NCI-H460 (cell line): ENCODE measurements at regions not wholly inside any gene's neighbourhood (a gene's known extent, or its start where the extent isn't known, plus 50 kb on each side); places are given as distances from the start of the nearest gene placed in this dataset.

Experiments
- DNase-seq: peaks from one replicate; pipeline ENCODE4 v3.0.0-alpha.2; 2016; ENCODE audit warnings: low read depth; ENCODE audit errors: extremely low read depth

DNA sequence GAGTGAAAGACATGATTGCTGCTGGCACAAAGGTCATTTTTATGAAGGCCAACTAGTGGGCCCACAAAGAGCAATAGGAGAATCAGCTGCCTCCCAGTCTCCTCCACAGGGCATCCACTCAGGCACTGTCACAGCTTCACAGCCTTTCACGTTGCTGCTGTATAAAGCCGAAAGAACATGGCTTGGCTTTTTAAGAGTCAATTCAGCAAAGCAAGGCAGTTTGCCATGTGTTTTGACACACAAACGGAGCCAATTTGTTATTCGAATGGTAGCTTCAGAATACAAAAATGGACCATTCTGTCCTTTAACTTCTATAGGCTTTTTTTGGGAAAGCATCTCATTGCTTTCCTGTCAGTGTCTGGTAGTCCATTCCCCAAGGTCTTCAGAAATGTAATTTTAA, 283.4 kb upstream of the PARD3B start:
- DNase-seq: no peak

DNA sequence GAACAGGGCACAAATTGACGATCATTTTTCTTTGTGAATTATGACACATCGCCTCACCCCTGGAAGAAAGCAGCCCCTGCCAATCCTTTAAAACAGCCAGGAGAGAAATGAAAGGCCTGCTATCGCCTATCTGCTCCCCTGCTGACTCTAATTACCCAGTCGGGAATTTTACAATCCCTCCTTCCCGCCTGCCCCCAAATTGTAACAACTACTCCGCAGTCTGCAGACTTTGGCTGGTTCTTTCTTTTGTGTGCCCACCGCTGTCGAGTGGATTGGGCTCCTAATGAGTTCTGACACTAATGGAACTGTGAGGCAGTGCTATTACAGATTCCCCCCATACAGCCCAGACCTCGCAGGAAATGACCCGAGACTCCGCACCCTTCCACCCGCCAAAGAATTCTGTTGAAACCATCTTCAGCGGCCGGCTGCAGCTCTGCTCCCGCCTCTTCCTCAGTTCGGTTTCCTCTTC, 281.2 kb upstream of the PARD3B start:
- DNase-seq: no peak

DNA sequence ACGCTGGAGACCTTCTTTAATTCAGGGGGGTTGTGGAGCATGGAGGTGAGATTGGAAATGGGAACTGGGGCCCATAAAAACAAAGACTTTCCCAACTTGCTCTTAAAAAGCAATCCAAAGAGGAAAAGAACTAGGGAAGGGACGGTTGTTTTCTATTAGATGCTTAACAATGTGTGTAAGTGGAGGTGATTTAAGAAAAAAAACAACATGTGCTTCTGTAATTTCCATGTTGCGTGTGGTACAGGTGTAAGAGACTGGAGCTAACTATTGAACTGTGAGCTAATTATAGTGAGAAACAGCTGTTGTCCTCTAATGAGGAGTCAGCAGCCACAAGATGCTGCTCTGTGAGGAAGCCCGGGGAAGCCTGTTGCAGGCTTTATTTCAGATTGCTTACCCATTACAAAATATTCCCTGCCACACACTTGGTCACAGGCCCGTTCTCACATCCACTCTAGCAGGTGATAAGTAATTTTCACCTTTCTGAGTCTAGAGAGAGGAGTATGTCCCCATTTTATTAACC, 280.6 kb upstream of the PARD3B start:
- no peak for DNase-seq

DNA sequence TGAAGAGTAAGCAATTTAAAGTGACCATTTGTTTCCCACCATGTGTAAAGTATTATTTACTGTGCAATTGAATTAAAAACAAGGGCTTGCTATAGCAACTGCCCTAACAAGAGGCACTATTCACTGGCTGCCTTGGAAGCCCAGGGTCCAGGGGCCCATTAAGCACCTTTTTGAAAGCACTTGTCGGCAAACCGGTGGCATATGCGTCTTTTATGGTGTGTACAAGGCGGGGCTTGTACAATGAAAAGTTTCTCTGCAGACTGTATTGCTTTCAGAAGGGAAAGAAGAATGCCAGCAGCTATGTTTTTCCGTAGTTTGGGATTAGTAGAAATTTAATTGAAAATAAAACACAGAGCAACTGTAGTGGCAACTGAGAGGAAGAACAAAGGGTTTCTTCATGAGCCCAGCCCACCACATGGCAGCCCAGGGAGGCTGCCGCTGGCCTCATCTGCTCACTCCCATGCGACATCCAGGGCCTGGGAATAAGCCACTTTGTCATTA, 279.5 kb upstream of the PARD3B start:
- DNase-seq: no peak

DNA sequence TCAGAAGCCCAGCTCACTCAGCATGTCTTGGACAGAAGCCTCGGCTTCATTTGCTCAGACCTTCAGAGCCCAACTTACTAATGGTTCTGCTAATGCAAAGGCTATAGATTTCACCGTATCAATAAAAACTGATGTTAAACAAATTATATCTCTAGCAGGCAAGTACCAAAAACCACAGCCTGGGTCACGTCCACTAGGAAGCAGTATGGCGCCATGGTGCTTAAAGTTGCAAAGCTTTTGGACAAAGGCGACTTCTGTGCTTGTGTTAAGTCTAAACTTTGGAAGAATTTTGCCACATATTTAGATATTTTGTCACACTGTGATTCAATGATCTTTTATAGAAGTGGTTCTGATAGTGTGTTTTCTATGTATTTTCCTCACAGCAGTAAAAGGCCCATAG, 276.8 kb upstream of the PARD3B start:
- DNase-seq: no peak

DNA sequence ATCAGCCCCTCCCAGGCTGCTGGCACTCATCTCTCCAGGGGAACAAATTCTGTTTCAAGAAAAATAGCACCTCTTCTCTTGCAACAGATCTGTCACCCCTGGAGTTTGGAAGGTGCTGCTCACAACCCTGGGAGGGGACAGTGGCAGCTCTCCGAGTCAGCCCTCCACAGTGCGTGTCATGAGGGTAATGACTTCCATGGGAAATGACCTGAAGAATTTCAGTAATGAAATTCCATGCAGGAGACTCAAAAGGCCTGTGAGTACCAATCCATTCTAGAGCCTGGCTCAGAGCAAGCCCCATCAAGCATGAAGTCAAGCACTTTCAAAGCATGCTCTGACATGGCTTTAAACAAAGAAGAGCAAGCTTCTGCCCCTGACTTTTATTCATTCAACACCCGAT, 276.3 kb upstream of the PARD3B start:
- DNase-seq: no peak

DNA sequence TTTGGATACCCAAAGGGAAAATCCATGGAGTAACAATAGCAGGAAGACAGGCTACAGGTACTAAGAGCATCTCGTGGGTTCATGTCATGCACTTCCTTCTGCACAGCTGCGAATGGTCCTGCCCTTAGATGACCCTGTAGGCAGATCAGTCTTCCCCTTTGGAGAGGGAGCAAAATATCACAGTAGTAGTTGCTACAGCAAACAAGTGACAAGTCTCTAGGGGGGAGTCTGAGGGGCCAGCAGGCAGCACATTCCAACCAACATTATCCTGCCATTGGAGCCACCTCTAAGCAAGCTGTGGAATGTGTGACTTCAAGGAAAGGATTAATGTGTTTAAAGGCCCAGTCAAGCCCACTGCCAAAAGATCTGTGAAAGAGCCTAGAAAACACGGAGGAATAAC, 273.2 kb upstream of the PARD3B start:
- no peak for DNase-seq

DNA sequence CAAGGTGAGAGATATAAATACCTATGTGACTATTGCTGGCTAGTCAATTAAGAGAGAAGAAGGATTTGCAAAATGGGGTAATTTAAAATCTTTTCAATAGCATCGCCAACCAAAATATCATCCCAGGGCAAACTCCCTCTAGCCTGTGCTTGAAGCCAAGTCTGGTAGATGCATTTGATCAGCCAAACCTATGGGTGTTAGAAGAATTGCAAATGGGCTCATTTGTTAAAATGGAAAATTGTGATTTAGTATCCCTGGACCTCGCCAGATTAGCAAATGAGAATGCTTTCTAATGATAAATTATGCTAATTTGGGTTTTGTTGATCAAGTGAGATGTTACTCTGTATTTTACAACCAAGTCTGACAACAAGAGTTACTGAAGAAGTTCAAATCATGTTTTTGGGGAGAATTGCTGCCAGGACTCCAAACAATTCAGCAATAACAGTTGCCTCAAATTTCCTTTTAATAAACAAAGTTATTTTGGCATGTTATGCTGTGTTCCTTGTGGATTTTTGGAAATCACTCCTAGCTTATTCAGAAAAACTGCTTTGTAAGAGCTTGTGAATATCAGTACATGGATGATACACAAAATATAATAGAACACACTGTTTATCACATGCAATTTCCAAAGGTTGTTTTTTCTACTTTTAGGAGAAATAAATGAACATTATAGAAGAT, 272.5 kb upstream of the PARD3B start:
- DNase-seq: no peak

DNA sequence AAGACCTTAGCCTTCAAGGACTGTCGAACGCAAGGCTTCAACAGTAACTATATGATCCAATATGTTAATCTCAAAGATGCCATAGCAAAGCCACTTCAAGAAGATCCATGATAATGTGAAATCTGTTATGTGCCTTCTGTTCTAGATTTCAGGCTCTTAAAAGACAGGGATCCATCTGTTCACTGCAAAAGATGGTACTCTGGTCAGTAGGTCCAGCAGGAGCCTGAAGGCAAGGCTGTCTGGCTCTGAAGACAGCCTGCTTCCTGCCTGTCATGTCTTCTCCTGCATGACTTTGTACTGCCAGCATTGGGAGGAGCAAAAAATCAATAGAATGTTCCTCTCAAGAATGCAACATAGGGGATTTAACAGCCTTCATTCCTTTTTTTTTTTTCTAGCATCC, 270.8 kb upstream of the PARD3B start:
- DNase-seq: no peak

DNA sequence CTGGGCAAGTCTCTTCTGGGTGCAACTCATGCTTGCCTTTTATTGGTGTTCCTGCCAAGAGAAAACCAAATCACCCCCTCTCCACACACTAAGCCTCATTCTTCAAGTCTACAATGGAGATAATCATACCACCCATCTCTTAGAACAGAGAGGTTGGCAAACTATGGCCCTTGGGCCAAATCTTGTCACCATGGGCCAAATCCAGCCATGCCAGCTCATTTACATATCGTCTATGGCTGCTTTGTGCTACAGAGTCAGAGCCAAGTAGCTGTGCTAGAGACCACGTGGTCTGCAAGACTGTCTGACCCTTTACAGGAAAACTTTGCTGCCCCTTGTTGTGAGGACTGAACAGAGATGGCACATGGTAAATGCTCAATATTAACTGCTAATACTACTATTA, 270.3 kb upstream of the PARD3B start:
- DNase-seq: no peak

DNA sequence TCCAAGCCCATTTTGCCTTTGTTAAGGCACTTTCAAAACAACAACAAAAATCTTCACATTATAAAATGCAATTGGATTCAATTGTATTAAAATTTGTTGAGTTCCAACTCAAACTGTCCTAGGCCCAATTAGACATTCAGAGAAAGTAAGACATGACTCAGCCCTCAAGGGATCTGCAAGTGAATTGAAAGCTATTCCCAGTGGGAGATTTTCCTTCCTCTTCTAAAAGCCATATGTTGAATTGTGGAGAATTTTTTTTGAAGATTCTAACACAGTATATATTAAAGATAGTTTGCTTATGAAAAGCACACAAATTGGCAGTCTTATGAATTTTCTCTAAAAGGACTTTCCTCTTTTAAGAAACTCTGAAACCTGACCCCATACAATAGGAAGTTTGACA, 268.0 kb upstream of the PARD3B start:
- DNase-seq: no peak

DNA sequence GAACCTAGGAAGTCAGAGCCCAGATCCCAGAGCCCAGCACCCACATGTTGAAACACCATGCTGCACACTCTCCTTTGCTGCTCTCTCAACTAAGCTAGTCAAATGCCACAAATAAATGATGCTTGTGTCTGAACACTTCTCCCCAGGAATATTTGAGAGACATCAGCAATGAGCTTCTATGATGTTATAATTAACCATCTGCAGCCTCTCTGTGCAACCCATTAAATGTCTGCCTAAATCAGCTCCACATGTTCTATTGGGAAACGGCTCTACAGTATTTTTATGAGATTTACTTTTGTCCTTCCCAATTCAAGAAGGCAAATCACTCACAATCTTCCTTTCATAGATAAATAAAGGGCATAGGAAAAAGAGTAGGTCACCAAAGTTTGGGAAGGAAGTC, 266.8 kb upstream of the PARD3B start:
- no peak for DNase-seq

DNA sequence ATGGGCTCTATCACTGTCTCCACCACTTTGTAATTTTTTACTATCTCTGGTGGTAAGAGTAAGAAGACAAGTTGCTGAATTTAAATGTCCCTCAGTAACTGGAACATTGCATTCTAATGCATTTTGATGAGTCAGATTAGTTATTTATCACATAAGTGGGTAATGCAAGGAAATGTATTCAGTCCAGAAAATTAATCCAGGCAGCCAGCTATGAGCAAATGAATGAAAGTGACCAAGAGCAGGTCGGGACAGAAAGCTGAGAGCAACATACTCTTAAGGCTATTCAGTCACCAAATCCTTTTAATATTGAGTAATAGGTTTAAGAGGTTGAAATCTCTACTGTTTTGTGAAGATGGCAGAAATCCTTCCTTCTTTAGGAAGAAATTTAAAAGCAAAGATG, 265.5 kb upstream of the PARD3B start:
- DNase-seq: no peak

DNA sequence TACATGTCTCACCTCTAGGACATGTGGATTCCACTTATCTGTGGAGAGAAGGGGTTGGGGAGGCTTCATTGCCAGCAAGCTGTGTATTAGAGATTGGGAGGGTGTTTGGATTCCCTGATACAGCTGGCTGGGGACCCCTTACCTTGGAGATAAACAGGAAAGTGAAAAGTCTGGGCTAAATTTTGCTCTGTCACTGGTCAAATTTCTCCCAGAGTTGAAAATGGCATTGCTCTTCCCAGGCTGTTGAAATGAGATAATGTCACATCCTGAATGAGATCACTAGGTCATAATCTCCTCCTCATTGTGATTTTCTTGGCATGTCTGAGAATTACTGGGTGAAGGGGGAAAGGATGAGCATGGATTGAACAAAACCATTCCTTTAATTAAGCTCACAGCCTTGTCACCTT, 265.0 kb upstream of the PARD3B start:
- DNase-seq: no peak

DNA sequence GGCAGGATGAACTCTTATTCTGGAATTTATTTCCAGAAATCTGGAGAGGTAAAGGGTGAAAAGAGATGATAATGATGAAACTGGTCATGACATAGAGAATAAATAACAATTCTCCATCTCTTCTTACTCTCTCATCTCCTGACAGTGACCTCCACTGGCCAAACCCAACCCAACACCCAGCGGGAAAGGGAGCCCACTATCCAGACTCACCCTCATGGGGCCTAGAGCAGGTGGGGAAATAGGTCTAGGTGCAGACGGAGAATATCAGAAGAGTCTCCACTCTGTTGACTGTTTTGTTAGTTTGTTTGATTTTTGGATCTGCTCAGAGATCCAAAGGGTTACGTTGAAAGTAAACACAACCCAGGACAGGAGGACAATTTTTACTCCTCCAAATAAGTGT, 263.2 kb upstream of the PARD3B start:
- no peak for DNase-seq

DNA sequence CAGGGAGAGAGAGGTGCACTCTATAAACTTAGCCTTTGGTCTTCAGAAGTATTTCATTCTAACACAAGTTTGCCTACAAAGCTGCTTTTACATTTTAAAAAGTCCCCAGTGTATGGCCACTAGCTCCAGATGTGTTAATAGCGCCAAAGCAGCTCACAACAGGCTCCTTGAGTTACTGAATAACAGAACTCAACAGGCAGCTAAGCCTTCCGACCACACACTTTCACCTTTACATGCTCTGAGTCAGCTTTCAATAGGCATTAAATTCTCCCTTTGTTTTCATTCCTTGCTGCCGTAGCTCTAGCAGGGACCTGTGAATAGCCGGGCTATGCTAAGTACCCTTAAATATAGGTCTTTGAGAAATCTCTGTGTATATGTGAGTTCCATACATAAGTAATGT, 262.8 kb upstream of the PARD3B start:
- DNase-seq: no peak

DNA sequence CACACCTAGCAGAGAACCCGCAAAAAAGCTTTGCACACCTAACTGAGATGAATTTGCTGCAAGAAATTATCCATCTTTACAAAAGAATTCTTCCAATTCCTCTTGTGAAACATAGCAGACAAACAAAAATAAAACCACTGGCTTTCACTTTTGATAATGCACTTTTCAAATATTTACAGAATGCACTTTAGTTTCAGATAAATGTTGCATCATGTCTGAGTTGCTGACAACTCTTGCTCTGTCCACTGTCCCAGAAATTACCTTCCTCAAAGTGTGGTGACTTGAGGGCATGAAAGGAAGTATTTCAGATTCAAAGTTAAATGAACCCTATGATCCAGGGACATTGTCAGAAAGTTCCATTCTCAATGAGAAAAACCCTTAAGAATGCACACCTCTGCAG, 256.2 kb upstream of the PARD3B start:
- no peak for DNase-seq

DNA sequence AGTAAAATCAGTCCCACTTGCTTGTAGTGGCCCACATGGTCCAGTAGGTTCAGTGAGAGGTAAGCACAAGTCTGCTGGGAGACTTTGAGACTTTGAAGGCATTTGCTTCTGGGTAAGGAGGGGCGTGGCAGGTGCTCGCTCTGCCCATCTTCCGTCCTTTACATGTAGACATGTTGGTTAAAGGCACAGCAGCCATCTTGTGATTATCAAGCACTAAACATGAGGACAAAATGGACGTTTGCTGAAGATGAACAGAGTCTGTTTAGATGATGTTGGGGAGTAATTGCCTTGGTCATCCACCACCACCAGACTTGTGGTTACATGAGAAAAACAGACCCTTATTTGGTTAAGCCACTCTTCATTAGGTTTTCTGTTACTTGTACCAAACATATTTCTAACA, 252.8 kb upstream of the PARD3B start:
- no peak for DNase-seq

DNA sequence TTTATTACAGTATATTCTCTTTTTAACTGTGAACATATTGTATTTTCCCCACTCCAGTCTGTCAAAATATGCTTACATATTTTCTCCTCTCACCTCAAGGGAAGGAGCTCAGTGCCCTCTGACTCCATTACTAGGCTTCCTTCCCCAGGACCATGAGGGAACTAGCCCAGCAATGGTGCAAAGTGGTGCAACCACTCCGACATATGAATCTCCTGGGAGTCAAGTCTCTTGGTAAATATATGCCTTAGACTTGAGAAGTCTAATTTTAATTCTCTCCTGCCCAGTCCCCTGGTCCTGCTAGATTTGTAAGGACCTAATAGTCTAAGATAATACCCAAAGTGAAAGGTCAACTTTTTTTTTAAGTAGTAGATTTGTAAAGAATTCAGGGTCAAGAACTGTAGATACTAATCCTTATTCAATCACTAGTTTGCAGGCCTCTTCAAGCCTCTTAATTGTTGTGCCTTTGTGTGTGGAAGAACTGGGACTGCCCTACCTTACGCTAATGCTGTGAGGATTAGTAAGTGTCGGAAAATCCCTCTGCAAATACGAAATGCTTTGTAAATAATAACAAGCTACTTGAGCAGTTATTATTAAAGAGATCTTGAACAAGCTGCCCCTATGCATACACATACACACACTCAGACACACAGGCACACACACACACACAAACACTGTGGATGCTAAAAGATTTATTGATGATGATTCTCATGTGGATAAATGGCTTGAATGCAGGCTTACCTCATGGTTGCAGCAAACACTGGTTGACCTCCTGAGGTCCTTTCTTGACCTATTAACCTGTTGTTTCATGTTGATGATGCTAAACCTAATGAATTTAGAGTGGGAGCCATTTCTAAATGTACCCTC, 251.2 kb upstream of the PARD3B start:
- DNase-seq: no peak

DNA sequence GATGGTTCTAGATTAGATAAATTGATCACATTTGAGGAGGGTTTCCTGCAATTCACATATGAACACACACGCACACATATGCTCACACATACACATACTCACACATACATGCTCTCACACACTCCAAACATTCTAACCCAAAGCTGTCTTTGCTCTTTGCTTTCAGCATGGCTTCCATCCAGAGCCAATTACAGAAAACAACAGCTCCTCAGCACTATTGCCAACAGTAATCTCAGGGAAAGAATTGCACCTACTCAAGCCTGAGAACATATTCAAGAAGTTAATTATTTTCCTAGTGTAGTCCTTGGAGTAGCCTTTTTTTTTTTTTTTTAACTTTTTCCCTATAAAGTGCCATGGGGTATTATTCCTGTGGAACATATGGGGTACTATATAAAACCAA, 246.9 kb upstream of the PARD3B start:
- no peak for DNase-seq

DNA sequence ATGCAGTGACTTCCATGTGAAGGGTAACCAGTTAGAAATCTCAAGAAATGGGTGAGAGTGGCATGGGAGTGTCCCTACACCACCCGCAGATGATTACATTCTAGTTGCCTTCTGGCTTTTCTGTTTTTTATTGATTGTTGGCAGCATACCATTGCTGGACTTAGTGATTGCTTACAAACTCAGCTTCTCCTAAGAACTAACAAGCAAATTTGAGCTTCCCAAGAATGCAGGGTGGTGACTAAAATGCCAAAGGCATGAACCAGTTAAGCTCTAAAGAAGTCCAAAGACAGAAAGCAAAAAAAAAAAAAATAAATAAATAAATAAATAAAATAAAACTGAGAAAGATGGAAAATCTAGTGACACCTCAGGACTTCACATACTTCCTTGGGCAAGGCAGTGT, 245.5 kb upstream of the PARD3B start:
- DNase-seq: no peak

DNA sequence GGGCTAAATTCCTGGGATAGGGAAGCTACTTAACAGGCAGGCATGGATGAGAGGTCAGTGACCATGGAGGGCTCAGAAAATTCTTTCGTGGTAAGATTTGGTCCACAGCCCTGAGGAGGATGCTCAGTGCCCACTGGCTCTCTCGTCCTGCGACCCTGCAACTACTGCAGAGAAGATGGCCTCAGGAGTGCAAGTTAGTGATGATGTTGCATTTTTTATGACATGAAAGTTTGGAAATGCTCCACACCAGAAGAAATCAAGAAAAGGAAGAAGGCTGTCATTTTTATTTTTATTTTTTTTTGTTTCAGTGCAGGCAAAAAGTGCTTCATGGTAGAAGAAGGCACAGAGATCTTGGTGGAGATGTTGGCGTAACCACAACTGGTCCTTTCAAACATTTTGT, 238.6 kb upstream of the PARD3B start:
- DNase-seq: no peak
